GM23338 (cell line): ENCODE measurements at regions not wholly inside any gene's neighbourhood (a gene's known extent, or its start where the extent isn't known, plus 50 kb on each side); places are given as distances from the start of the nearest gene placed in this dataset.

Source experiments
- CREB1 ChIP-seq: fragments of 250-450 bp; sonication (Bioruptor Pico); IDR thresholded peaks from 2 replicates; pipeline ENCODE4 v1.5.0; 2020; ENCODE audit warnings: low read depth, mild to moderate bottlenecking, moderate library complexity
- EZH2 ChIP-seq: fragments of 200-600 bp; sonication (generic); IDR thresholded peaks from one replicate; pipeline ENCODE4 v1.8.0; 2017; ENCODE audit warnings: antibody characterized with exemption, mild to moderate bottlenecking, low read depth; ENCODE audit not compliant: unreplicated experiment
- EZH2phosphoT487 ChIP-seq: fragments of 200-600 bp; sonication (generic); IDR thresholded peaks from one replicate; pipeline ENCODE4 v1.8.1; 2018; ENCODE audit warnings: antibody characterized with exemption; ENCODE audit not compliant: unreplicated experiment
- JUNB ChIP-seq: IDR thresholded peaks from one replicate; pipeline ENCODE4 v1.6.1; 2016; ENCODE audit warnings: antibody characterized with exemption; ENCODE audit not compliant: unreplicated experiment
- NANOG ChIP-seq: IDR thresholded peaks from 2 replicates; pipeline ENCODE4 v1.6.1; 2016; ENCODE audit warnings: antibody characterized with exemption, borderline replicate concordance
- POLR2AphosphoS5 ChIP-seq: IDR thresholded peaks from 2 replicates; pipeline ENCODE4 v1.6.1; 2016; ENCODE audit warnings: antibody characterized with exemption, low read depth
- STAT1 ChIP-seq: IDR thresholded peaks from one replicate; pipeline ENCODE4 v1.6.1; 2016; ENCODE audit warnings: antibody characterized with exemption; ENCODE audit not compliant: unreplicated experiment
- ZNF331 ChIP-seq: fragments of 250-450 bp; sonication (Bioruptor Pico); IDR thresholded peaks from 2 replicates; pipeline ENCODE4 v1.5.0; 2020; ENCODE audit warnings: low read depth, mild to moderate bottlenecking, moderate library complexity
- ZNF462 ChIP-seq: fragments of 250-450 bp; sonication (Bioruptor Pico); IDR thresholded peaks from 2 replicates; pipeline ENCODE4 v1.5.0; 2020; ENCODE audit warnings: mild to moderate bottlenecking, moderate library complexity
- TF ChIP-seq, protein P1 (sequence below), 2 experiments: fragments of 200-600 bp in 1 of 2; sonication (generic) in 1 of 2; conservative IDR thresholded peaks; 2 replicates each; pipeline versions ENCODE4 v1.5.1 to v1.6.1; 2016 to 2017; ENCODE audit warnings: antibody characterized with exemption in 2 of 2, low read depth in 2 of 2, mild to moderate bottlenecking in 2 of 2, moderate library complexity in 1 of 2
- TF ChIP-seq, protein P2 (sequence below): IDR thresholded peaks from one replicate; pipeline ENCODE4 v1.6.1; 2018; ENCODE audit warnings: antibody characterized with exemption; ENCODE audit not compliant: unreplicated experiment

DNA sequence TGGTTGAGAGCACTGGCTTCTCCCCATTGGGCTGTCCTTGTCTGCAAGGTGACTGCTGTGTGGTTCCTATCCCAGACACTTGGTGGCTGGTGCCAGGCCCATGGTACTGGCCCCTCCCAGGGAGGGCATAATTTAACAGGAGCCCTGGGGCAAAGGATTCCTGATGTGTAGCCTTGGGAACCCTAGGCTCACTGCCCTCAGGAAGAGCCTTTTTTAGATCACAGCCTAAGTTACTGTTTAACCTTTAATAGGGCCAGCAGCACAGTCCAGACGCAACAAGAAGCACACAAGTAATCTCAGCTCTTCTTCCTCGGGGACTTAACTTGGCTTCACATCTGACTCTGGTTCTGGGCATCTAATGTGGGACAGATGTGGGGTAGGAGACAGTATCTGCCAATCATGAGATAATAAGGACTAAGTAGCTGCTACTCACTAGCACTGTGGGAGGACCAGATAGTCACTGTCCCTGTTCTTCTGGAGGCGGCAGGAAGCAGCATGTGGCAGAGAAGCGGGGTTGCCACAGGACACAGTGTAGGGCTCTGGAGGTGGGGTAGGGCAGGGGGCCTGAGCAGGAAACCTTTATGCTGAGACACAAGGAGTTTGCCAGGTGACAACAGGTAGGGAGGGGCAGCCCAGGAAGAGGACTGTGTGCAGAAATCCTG is 136.3 kb downstream of the TMEM17 start:
- TF ChIP-seq NANOG = no peak
- TF ChIP-seq, protein P1, sequence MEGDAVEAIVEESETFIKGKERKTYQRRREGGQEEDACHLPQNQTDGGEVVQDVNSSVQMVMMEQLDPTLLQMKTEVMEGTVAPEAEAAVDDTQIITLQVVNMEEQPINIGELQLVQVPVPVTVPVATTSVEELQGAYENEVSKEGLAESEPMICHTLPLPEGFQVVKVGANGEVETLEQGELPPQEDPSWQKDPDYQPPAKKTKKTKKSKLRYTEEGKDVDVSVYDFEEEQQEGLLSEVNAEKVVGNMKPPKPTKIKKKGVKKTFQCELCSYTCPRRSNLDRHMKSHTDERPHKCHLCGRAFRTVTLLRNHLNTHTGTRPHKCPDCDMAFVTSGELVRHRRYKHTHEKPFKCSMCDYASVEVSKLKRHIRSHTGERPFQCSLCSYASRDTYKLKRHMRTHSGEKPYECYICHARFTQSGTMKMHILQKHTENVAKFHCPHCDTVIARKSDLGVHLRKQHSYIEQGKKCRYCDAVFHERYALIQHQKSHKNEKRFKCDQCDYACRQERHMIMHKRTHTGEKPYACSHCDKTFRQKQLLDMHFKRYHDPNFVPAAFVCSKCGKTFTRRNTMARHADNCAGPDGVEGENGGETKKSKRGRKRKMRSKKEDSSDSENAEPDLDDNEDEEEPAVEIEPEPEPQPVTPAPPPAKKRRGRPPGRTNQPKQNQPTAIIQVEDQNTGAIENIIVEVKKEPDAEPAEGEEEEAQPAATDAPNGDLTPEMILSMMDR (conservative IDR thresholded peaks at IDR 0.05; ENCODE audit: low read depth in 2 of 2) = no peak
- no peak for TF ChIP-seq EZH2phosphoT487
- no peak for TF ChIP-seq POLR2AphosphoS5
- TF ChIP-seq EZH2 = no peak
- TF ChIP-seq, protein P2, sequence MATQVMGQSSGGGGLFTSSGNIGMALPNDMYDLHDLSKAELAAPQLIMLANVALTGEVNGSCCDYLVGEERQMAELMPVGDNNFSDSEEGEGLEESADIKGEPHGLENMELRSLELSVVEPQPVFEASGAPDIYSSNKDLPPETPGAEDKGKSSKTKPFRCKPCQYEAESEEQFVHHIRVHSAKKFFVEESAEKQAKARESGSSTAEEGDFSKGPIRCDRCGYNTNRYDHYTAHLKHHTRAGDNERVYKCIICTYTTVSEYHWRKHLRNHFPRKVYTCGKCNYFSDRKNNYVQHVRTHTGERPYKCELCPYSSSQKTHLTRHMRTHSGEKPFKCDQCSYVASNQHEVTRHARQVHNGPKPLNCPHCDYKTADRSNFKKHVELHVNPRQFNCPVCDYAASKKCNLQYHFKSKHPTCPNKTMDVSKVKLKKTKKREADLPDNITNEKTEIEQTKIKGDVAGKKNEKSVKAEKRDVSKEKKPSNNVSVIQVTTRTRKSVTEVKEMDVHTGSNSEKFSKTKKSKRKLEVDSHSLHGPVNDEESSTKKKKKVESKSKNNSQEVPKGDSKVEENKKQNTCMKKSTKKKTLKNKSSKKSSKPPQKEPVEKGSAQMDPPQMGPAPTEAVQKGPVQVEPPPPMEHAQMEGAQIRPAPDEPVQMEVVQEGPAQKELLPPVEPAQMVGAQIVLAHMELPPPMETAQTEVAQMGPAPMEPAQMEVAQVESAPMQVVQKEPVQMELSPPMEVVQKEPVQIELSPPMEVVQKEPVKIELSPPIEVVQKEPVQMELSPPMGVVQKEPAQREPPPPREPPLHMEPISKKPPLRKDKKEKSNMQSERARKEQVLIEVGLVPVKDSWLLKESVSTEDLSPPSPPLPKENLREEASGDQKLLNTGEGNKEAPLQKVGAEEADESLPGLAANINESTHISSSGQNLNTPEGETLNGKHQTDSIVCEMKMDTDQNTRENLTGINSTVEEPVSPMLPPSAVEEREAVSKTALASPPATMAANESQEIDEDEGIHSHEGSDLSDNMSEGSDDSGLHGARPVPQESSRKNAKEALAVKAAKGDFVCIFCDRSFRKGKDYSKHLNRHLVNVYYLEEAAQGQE = no peak
- TF ChIP-seq CREB1 (CRISPR knock-in tag) = no peak
- TF ChIP-seq JUNB = no peak
- TF ChIP-seq STAT1 = no peak
- TF ChIP-seq ZNF462 = no peak
- TF ChIP-seq ZNF331 = no peak
